Tibial nerve (tissue), 4 donors: ENCODE measurements at regions not wholly inside any gene's neighbourhood (a gene's known extent, or its start where the extent isn't known, plus 50 kb on each side); places are given as distances from the start of the nearest gene placed in this dataset.

ENCODE experiments used
- CTCF ChIP-seq, 5 experiments: fragments of 200-600 bp in 3 of 5; fragments of 450-650 bp in 2 of 5; sonication (generic) in 3 of 5; IDR thresholded peaks; one replicate each; pipeline ENCODE4 v1.5.1; 2016 to 2019; ENCODE audit warnings: antibody characterized with exemption in 5 of 5, mild to moderate bottlenecking in 3 of 5, moderate library complexity in 2 of 5
- EP300 ChIP-seq, 2 donors: sonication (generic); formaldehyde crosslinking; IDR thresholded peaks; one replicate each; pipeline ENCODE4 v1.6.1; 2017; ENCODE audit warnings: antibody characterized with exemption in 2 of 2, mild to moderate bottlenecking in 1 of 2
- POLR2A ChIP-seq, 2 donors: fragments of 450-650 bp; IDR thresholded peaks; one replicate each; pipeline ENCODE4 v1.6.1; 2017; ENCODE audit warnings: antibody characterized with exemption in 2 of 2, mild to moderate bottlenecking in 2 of 2, moderate library complexity in 2 of 2

GRCh38 chr5:144072518-144072927, 97.9 kb downstream of the YIPF5 start:
- no peak for TF ChIP-seq CTCF (IDR thresholded peaks at IDR 0.05)
- TF ChIP-seq EP300 (IDR thresholded peaks at IDR 0.05) = no peak
- no peak for TF ChIP-seq POLR2A (IDR thresholded peaks at IDR 0.05)
